SK-N-DZ (cell line): ENCODE measurements at regions not wholly inside any gene's neighbourhood (a gene's known extent, or its start where the extent isn't known, plus 50 kb on each side); places are given as distances from the start of the nearest gene placed in this dataset.

ENCODE experiments used
- DNase-seq: peaks from one replicate; pipeline ENCODE4 v3.0.0-alpha.2; 2015; ENCODE audit warnings: low spot score

- DNase-seq = no peak
These were observed 67.5 kb downstream of the ATP6V1G3 start for GRCh38 chr1:198472997-198473396.

DNA sequence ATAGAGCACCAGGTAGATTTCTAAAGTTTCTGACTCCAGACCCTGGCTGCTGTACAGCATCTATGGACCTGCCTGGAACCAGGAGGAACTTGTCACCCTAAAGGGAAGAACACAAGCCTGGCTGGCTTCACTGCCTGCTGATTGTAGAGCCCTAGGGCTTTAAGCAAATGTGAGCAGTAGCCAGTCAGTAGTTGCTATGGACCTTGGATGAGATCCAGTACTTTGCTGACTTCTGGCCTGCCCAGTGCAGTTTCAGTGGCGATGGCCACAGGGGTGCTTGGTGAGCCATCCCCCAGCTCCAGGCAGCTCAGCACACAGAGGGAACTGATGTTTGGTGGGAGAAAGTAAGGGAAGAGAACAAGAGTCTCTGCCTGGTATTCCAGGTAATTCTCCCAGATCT is 68.4 kb downstream of the ATP6V1G3 start:
- DNase-seq = no peak

GRCh38 chr1:198467907-198468306 is 72.6 kb downstream of the ATP6V1G3 start:
- DNase-seq = no peak

DNA sequence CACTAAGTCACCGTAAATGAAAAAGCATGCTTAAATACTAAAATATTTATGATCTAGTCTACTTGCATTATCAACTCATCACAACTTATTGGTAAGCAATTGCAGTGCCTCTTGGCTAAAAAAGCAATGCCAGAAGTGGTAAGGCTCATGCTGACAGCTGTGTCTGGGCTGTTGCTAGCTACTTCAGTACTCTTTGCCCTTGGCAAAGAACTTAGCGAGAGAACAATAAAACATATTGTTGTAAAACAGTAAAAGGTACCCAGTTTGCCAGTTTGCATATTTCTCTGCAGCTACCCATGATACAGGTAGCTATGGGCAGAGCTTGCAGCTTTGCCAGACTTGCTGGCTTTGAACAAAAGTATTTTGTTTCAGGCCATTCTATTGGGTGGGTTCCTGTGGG is 73.1 kb downstream of the ATP6V1G3 start:
- DNase-seq = no peak

DNA sequence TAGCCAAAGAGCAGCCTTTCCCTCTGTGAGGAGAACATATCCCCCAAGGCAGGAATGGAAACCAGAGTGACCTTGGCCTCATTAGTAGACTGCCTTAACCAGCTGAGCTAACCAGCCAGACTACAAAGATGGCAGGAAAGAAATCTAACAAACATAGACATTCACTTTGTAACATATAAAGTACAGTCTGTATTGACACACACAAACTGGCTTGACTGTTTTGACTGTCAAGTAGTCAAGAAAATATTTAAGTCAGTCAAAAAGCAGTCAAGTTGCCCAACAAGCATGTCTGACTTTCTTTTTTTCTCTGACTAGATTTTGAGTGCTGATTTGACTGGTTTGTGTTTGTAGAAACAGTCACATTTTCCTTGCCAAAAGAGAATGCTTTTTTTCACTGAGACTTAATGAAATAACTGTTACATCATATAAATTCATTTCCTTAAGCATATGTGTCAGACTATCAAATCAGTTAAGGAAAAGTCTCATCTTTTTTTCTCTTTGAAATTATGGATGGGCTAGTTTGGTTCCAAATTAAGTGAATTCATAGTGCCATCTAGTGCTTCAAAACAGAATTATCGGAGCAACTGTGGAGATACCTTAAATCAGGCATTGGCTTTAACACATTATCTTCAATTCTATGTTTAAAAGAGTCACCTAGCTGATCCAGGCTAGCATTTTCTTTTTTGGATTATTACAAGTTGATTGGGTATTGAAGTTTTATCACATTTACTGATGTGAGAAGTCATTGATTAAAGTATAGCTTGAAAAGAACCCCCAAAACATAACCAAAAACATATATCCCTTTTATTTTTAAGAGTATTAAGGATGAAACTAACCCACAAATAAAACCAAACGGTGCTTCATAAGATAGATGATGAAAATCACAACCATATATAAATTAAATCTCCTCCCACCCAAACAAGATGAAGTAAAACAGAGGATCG is 75.0 kb downstream of the ATP6V1G3 start:
- peak; percentile 54 for DNase-seq

- no peak for DNase-seq
These were observed 76.8 kb downstream of the ATP6V1G3 start for GRCh38 chr1:198463709-198464108.

DNA sequence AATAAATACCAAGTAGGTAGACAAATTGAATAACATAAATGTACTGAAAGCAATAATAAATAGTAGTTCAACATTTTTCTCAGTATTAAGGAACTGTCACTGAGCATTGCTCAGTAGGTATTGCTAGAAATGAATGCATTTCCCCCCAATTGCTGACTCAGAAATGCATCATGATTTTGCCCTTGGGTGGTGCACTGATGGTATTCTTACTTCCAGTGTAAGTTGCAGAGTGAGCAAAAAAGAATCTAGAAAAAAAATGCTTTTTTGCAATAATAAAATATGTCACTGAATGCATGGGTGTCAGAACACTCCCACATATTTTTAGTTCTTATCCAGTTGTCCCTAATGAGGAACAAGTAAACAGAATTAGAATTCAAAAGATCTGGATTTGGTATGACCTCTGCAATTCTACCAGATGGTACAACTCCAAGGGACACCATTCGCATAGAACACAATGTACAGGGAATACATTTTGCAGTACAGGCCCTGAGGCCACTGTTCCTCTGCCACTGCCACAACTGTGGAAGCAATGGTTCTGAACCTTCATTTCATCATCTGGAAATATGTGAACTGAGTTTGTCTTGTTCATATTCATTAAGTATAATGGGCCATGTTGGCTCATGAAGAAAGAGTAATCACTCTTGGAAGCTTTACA is 78.0 kb downstream of the ATP6V1G3 start:
- DNase-seq = no peak

DNA sequence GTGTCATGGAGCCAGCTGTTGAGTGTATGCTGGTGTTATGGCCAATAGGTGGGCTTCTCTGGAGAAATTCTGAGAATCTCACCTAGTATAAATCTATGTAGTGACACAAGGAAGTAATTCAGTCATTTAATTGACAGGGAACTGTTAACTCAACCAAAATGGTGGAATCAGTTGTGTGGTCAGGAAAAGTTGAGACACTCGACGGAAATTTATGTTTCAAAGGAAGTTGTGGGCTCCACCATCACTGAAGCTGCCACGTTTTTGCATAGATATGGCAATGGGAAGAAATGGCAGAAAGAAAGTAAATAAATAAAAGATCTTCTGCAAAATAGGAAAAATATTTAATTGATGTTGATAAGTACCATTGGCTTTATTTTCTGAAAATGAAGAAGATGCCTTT is 84.5 kb downstream of the ATP6V1G3 start:
- DNase-seq = no peak

- no peak for DNase-seq
These were observed 90.6 kb downstream of the ATP6V1G3 start for GRCh38 chr1:198449727-198450433.

DNA sequence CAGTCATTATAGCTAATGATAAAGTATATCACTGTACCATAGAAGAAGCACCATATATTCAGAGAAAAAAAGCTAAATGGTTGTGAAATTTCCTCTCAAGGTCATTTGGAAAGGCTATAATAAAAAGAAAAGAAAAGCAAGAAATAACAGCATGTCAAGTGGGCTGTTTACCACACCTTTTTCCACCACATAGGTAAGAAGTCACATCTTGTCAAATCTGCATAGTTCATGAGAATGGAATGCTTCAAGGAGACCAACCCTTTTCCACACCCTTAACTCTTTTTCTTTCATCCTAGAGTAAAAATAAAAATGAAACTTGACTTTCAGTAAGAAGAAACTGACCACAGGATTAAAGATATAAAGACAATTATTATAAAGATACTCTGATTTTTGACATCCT is 91.2 kb downstream of the ATP6V1G3 start:
- DNase-seq = no peak

DNA sequence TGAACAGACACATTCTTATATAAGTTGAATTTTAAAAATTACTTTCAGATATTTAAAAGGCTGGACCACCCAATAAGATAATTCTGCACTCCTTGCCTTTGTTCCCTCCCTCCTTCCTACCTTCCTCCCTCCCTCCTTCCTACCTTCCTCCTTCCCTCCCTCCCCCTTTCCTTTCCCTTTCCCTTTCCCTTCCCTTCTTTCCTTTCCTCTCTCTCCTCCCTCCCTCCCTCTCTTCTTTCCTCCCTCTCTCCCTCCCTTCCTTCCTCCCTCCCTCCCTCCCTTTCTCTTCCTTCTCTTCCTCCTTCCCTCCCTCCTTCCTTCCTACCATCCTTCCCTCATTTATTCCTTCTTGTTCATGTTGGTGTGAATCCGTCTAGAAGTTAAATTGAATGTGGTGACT is 93.0 kb downstream of the ATP6V1G3 start:
- no peak for DNase-seq

DNA sequence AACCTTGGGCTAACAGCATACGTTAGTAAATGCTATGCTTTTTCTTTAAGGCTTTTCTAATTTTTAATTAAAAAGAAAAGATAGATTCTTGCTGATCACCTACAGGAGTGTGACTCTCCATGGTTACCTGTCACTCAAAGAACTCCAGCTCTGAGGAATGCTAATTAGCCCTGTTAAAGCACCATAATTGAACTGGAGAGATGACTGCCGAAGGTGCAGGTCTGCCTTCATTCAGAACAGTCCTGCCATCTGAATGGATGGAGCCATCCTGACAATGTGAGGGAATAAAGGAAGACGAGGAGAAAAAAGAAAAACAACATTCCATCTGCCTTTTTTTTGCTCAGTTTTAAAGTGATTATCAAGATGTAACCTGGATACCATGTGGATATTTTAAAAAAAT is 94.6 kb downstream of the ATP6V1G3 start:
- peak; percentile 6 for DNase-seq

DNA sequence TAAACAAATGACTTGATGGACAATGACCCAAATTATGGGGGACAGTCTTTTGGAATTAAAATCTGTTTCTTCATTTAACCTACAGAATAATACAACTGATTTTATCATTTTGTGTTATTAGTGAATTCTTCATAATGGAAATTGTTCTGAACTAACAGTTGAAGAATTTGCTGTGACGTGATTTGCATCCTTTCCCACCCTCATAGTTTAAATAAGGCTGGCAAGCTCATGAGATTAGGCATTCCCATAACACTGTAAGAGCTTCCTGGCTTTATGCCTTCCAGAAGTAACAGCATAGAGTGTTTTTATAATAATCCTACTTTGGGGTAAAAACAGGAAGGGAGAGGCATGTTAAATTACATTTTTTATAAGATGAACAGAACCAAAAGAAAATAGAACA is 95.7 kb downstream of the ATP6V1G3 start:
- no peak for DNase-seq

- DNase-seq = no peak
These were observed 96.9 kb downstream of the ATP6V1G3 start for GRCh38 chr1:198443365-198444233.

DNA sequence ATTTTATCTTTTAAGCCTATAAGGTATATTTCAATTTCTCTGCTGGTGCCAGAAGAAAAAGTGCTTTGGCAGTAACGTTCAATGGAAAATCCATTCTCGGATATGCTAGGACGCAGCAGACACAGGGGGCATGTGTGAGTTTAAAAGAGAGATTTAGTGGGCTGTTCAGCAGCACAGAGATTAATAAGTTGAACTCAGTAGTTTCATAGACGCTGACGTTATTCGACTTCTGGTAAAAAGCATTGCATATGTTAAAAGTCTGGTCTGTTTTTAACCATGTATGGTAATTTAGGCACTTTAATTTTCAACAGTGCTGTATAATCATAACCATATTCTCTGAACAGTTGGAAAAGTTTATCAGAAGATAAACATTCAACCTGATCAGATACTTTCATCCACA is 99.6 kb downstream of the ATP6V1G3 start:
- DNase-seq = no peak

DNA sequence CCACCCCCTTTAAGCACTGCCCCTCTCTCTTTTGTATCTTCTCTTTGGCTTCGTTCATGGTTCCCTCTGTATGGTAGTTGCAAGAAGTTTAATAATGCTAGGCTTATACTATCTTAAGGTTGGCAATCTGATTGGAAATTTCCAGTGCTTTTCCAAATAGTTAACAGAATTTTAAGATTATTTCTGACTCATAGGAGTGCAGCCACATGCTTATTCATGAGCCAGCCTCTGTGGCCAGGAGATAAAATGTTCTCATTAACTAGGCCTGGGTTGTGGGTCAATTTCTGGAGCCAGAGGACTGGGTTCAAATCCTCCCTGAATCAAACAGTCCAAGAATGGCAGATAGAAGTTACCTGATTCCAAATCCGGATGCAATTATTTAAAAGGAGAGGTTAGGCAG is 103.1 kb downstream of the ATP6V1G3 start:
- no peak for DNase-seq

DNA sequence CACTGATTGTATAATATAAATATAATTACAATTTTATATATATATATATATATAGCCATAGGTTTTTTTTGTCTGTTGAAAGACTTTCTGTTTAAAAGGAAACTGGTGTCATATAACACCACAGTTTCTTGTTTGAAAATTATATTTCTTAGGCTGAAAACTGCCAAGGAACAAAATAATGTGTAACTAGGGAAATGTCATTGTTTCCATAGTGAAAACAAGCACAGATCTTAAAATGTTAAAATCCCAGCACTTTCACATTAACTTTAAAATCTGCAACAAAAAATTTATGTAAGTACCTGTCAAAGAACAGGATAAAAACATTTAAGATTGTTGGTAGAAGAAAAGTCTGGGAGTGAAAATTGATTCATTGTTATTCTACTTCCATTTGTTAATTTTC is 104.2 kb downstream of the ATP6V1G3 start:
- no peak for DNase-seq

- DNase-seq = no peak
These were observed 105.4 kb downstream of the ATP6V1G3 start for GRCh38 chr1:198435056-198435455.

GRCh38 chr1:198424441-198424840 is 116.0 kb downstream of the ATP6V1G3 start:
- no peak for DNase-seq

DNA sequence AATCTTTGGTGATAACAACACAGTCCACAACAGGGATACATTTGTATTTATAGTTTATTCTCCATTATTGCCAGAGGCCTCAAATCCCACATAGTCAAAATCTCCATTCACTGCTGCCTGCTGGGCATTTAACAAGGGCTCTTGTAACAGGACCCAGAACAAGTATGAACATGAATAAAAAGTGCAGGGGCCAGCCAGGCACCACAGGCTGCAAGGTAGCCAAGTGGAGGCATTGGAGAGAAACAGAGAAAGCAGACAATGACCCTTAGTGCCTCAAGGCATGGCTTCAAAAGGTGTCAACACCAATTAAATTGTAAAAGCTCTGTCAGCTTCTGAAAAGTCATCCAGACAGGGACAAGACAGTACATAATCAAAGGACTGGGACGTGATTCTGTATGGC is 116.8 kb downstream of the ATP6V1G3 start:
- no peak for DNase-seq

DNA sequence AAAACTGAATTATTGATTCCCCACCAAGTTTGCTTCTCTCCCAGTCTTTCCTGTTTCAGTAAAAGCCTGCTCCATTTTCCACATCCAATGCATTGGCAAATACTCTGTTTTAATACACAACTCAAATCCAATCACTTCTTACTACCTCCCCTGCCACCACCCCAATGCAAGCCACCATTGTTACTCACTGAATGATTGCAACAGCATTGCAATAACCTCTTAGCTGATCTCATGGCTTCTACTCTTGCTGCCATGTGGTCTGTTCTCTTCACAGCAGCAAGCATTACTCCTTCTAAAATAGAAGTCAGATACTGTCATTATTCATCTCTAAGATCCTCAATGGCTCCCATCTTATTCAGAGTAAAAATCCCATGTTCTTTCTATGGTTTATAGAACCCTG is 123.4 kb downstream of the ATP6V1G3 start:
- DNase-seq = no peak
